ENCODE measurements at regions not wholly inside any gene's neighbourhood (a gene's known extent, or its start where the extent isn't known, plus 50 kb on each side); places are given as distances from the start of the nearest gene placed in this dataset.

GRCh38 chr12:45626965-45627364 is 102.5 kb upstream of the ARID2 start:
- WGBS (ENCODE audit: extremely low coverage, insufficient coverage, insufficient read length) = no CpG with 5 or more reads among the region's 2 CpGs
- H3K27ac ChIP-seq (ENCODE audit: low read depth, low read length) = no peak overlapping the region
- DNase-seq = peak in 1 of 2 donors; percentile 20

GRCh38 chr12:45627407-45628069 is 102.0 kb upstream of the ARID2 start:
- Histone ChIP-seq H2BK5ac (ENCODE audit: low read depth, low read length, poor library complexity) (no peak overlapping the region), H3K4me1 (ENCODE audit: control insufficient read depth in 1 of 2, insufficient read depth in 2 of 2, low read length in 2 of 2) (no peaks in the 10 kb centered on the region), H2BK120ac (ENCODE audit: insufficient read depth, low read length, poor library complexity) (no peak overlapping the region), H2BK12ac (ENCODE audit: low read length) (no peak overlapping the region), H3K4me2 (ENCODE audit: low read length) (no peak overlapping the region), H3K36me3 (ENCODE audit: control insufficient read depth in 1 of 2, insufficient read depth in 2 of 2, low read length in 2 of 2) (no peaks in the 10 kb centered on the region), H4K12ac (ENCODE audit: low read depth, low read length) (no peak overlapping the region), H4K8ac (ENCODE audit: low read depth, low read length) (no peak overlapping the region), H3K23ac (ENCODE audit: low read length) (no peak overlapping the region), H3K79me2 (ENCODE audit: control insufficient read depth, insufficient read depth, low read length, poor library complexity) (no peaks in the 10 kb centered on the region), H3K14ac (ENCODE audit: low read length) (no peak overlapping the region), H3K9me3 (ENCODE audit: insufficient read depth, low read depth, low read length) (no peaks in the 10 kb centered on the region), H2AFZ (ENCODE audit: insufficient read depth, low read length, poor library complexity) (no peak overlapping the region), H4K91ac (ENCODE audit: low read depth, low read length) (no peak overlapping the region), H3K27ac (ENCODE audit: low read depth, low read length) (no peak overlapping the region), H3K4me3 (ENCODE audit: low read depth, low read length) (no peak overlapping the region), H3K79me1 (ENCODE audit: low read length) (no peaks in the 10 kb centered on the region), H3K9ac (ENCODE audit: low read length) (no peak overlapping the region), H3K4ac (ENCODE audit: low read depth, low read length) (no peak overlapping the region), H3K18ac (ENCODE audit: low read length) (no peak overlapping the region), H2AK5ac (ENCODE audit: low read length) (no peak overlapping the region), H3K27me3 (ENCODE audit: insufficient read depth, low read length) (no peaks in the 10 kb centered on the region)
- DNase-seq = no peak
- no CpG with 5 or more reads among the region's 6 CpGs for WGBS (ENCODE audit: extremely low coverage, insufficient coverage, insufficient read length)

More at GRCh38 chr12:45626965-45627364, 102.5 kb upstream of the ARID2 start:
- H3K36me3 ChIP-seq (ENCODE audit: control insufficient read depth in 1 of 2, insufficient read depth in 2 of 2, low read length in 2 of 2) = no peaks in the 10 kb centered on the region
- H3K23ac ChIP-seq (ENCODE audit: low read length) = no peak overlapping the region
- no peaks in the 10 kb centered on the region for H3K79me1 ChIP-seq (ENCODE audit: low read length)
- H3K9ac ChIP-seq (ENCODE audit: low read length) = no peak overlapping the region
- no peak overlapping the region for H3K14ac ChIP-seq (ENCODE audit: low read length)
- H3K9me3 ChIP-seq (ENCODE audit: insufficient read depth, low read depth, low read length) = no peaks in the 10 kb centered on the region
- no peaks in the 10 kb centered on the region for H3K79me2 ChIP-seq (ENCODE audit: control insufficient read depth, insufficient read depth, low read length, poor library complexity)
- no peak overlapping the region for H2BK5ac ChIP-seq (ENCODE audit: low read depth, low read length, poor library complexity)
- H4K91ac ChIP-seq (ENCODE audit: low read depth, low read length) = no peak overlapping the region
- H2AK5ac ChIP-seq (ENCODE audit: low read length) = no peak overlapping the region
- no peak overlapping the region for H2BK12ac ChIP-seq (ENCODE audit: low read length)
- H2BK120ac ChIP-seq (ENCODE audit: insufficient read depth, low read length, poor library complexity) = no peak overlapping the region
- no peak overlapping the region for H3K18ac ChIP-seq (ENCODE audit: low read length)
- no peak overlapping the region for H3K4me3 ChIP-seq (ENCODE audit: low read depth, low read length)
- no peaks in the 10 kb centered on the region for H3K27me3 ChIP-seq (ENCODE audit: insufficient read depth, low read length)
- no peak overlapping the region for H2AFZ ChIP-seq (ENCODE audit: insufficient read depth, low read length, poor library complexity)
- H3K4me2 ChIP-seq (ENCODE audit: low read length) = no peak overlapping the region
- no peak overlapping the region for H4K8ac ChIP-seq (ENCODE audit: low read depth, low read length)
- no peak overlapping the region for H4K12ac ChIP-seq (ENCODE audit: low read depth, low read length)
- H3K4me1 ChIP-seq (ENCODE audit: control insufficient read depth in 1 of 2, insufficient read depth in 2 of 2, low read length in 2 of 2) = no peaks in the 10 kb centered on the region
- H3K4ac ChIP-seq (ENCODE audit: low read depth, low read length) = no peak overlapping the region

- no peak overlapping the region for H3K4ac ChIP-seq (ENCODE audit: low read depth, low read length)
- H3K23ac ChIP-seq (ENCODE audit: low read length) = no peak overlapping the region
- no peaks in the 10 kb centered on the region for H3K79me1 ChIP-seq (ENCODE audit: low read length)
- no peak overlapping the region for H2BK12ac ChIP-seq (ENCODE audit: low read length)
- no peak overlapping the region for H3K4me3 ChIP-seq (ENCODE audit: low read depth, low read length)
- no peak overlapping the region for H3K14ac ChIP-seq (ENCODE audit: low read length)
- no peak overlapping the region for H2AFZ ChIP-seq (ENCODE audit: insufficient read depth, low read length, poor library complexity)
- H3K27me3 ChIP-seq (ENCODE audit: insufficient read depth, low read length) = no peaks in the 10 kb centered on the region
- H3K18ac ChIP-seq (ENCODE audit: low read length) = no peak overlapping the region
- no peak overlapping the region for H3K9ac ChIP-seq (ENCODE audit: low read length)
- H3K9me3 ChIP-seq (ENCODE audit: insufficient read depth, low read depth, low read length) = no peaks in the 10 kb centered on the region
- H3K4me1 ChIP-seq (ENCODE audit: control insufficient read depth in 1 of 2, insufficient read depth in 2 of 2, low read length in 2 of 2) = no peaks in the 10 kb centered on the region
- H4K8ac ChIP-seq (ENCODE audit: low read depth, low read length) = no peak overlapping the region
- H2BK5ac ChIP-seq (ENCODE audit: low read depth, low read length, poor library complexity) = no peak overlapping the region
- no peak overlapping the region for H2AK5ac ChIP-seq (ENCODE audit: low read length)
- no peak overlapping the region for H3K27ac ChIP-seq (ENCODE audit: low read depth, low read length)
- no peaks in the 10 kb centered on the region for H3K79me2 ChIP-seq (ENCODE audit: control insufficient read depth, insufficient read depth, low read length, poor library complexity)
- H4K91ac ChIP-seq (ENCODE audit: low read depth, low read length) = no peak overlapping the region
- DNase-seq = no peak
- H3K4me2 ChIP-seq (ENCODE audit: low read length) = no peak overlapping the region
- H2BK120ac ChIP-seq (ENCODE audit: insufficient read depth, low read length, poor library complexity) = no peak overlapping the region
- H4K12ac ChIP-seq (ENCODE audit: low read depth, low read length) = no peak overlapping the region
- no peaks in the 10 kb centered on the region for H3K36me3 ChIP-seq (ENCODE audit: control insufficient read depth in 1 of 2, insufficient read depth in 2 of 2, low read length in 2 of 2)
These were observed 100.2 kb upstream of the ARID2 start for GRCh38 chr12:45629292-45629691.

GRCh38 chr12:45633733-45634132 is 95.8 kb upstream of the ARID2 start:
- Histone ChIP-seq H3K14ac (ENCODE audit: low read length) (no peak overlapping the region), H3K79me2 (ENCODE audit: control insufficient read depth, insufficient read depth, low read length, poor library complexity) (no peaks in the 10 kb centered on the region), H3K4ac (ENCODE audit: low read depth, low read length) (no peak overlapping the region), H3K4me3 (ENCODE audit: low read depth, low read length) (no peak overlapping the region), H3K79me1 (ENCODE audit: low read length) (no peaks in the 10 kb centered on the region), H4K8ac (ENCODE audit: low read depth, low read length) (no peak overlapping the region), H2BK5ac (ENCODE audit: low read depth, low read length, poor library complexity) (no peak overlapping the region), H3K18ac (ENCODE audit: low read length) (no peak overlapping the region), H2BK120ac (ENCODE audit: insufficient read depth, low read length, poor library complexity) (no peak overlapping the region), H2AFZ (ENCODE audit: insufficient read depth, low read length, poor library complexity) (no peak overlapping the region), H4K91ac (ENCODE audit: low read depth, low read length) (no peak overlapping the region), H2AK5ac (ENCODE audit: low read length) (no peak overlapping the region), H2BK12ac (ENCODE audit: low read length) (no peak overlapping the region), H3K4me2 (ENCODE audit: low read length) (no peak overlapping the region), H3K27me3 (ENCODE audit: insufficient read depth, low read length) (no peaks in the 10 kb centered on the region), H3K9ac (ENCODE audit: low read length) (no peak overlapping the region), H3K36me3 (ENCODE audit: control insufficient read depth in 1 of 2, insufficient read depth in 2 of 2, low read length in 2 of 2) (no peaks in the 10 kb centered on the region), H3K9me3 (ENCODE audit: insufficient read depth, low read depth, low read length) (no peaks in the 10 kb centered on the region), H3K4me1 (ENCODE audit: control insufficient read depth in 1 of 2, insufficient read depth in 2 of 2, low read length in 2 of 2) (no peaks in the 10 kb centered on the region), H3K23ac (ENCODE audit: low read length) (no peak overlapping the region), H3K27ac (ENCODE audit: low read depth, low read length) (no peak overlapping the region), H4K12ac (ENCODE audit: low read depth, low read length) (no peak overlapping the region)
- WGBS (ENCODE audit: extremely low coverage, insufficient coverage, insufficient read length) = no CpG with 5 or more reads among the region's 1 CpG
- DNase-seq = no peak
